MM.1S (cell line): ENCODE measurements at regions not wholly inside any gene's neighbourhood (a gene's known extent, or its start where the extent isn't known, plus 50 kb on each side); places are given as distances from the start of the nearest gene placed in this dataset.

Experiments
- CTCF ChIP-seq: fragments of 300-600 bp; sonication (generic); IDR thresholded peaks from 2 replicates; pipeline ENCODE4 v1.5.1; 2016; ENCODE audit warnings: antibody characterized with exemption, low read length, mixed read lengths
- EZH2 ChIP-seq: fragments of 300-600 bp; sonication (generic); optimal IDR thresholded peaks from 2 replicates; pipeline ENCODE3; 2017; ENCODE audit warnings: low read depth, mild to moderate bottlenecking, antibody characterized with exemption, low read length, mixed read lengths
- EZH2phosphoT487 ChIP-seq: fragments of 300-600 bp; sonication (generic); IDR thresholded peaks from 2 replicates; pipeline ENCODE4 v1.6.1; 2018; ENCODE audit warnings: antibody characterized with exemption, low read length

- no peak for TF ChIP-seq CTCF
- TF ChIP-seq EZH2: no peak
- TF ChIP-seq EZH2phosphoT487: no peak
Observed at GRCh38 chrX:40844471-40844870, 109.1 kb upstream of the MED14 start.
